DOHH2 (cell line): ENCODE measurements at regions not wholly inside any gene's neighbourhood (a gene's known extent, or its start where the extent isn't known, plus 50 kb on each side); places are given as distances from the start of the nearest gene placed in this dataset.

Experiments
- CTCF ChIP-seq: fragments of 200-600 bp; sonication (generic); IDR thresholded peaks from one replicate; pipeline ENCODE4 v1.5.1; 2014; ENCODE audit warnings: antibody characterized with exemption, mild to moderate bottlenecking, low read depth, low read length; ENCODE audit not compliant: poor library complexity, severe bottlenecking
- EZH2phosphoT487 ChIP-seq: fragments of 200-600 bp; sonication (generic); IDR thresholded peaks from 2 replicates; pipeline ENCODE4 v1.6.1; 2017; ENCODE audit warnings: borderline replicate concordance, mild to moderate bottlenecking, antibody characterized with exemption, low read length, moderate library complexity, mixed read lengths

- TF ChIP-seq CTCF (no peak), EZH2phosphoT487 (no peak)
Observed at GRCh38 chr15:47829667-47830066, 112.4 kb downstream of the SEMA6D start.
